Left ventricle myocardium inferior (tissue), 1 donor: ENCODE measurements at regions not wholly inside any gene's neighbourhood (a gene's known extent, or its start where the extent isn't known, plus 50 kb on each side); places are given as distances from the start of the nearest gene placed in this dataset.

ENCODE experiments used
- DNase-seq: peaks from one replicate; pipeline ENCODE4 v3.0.0-alpha.2; 2020
- H3K27ac ChIP-seq: fragments of 200-600 bp; replicated peaks from 2 replicates; pipeline ENCODE4 v1.8.0; 2021
- H3K27me3 ChIP-seq: fragments of 200-600 bp; 2 replicates; pipeline ENCODE4 v1.8.0; 2021; ENCODE audit warnings: low read depth
- H3K36me3 ChIP-seq: fragments of 200-600 bp; 2 replicates; pipeline ENCODE4 v1.8.0; 2021
- H3K4me1 ChIP-seq: fragments of 200-600 bp; 2 replicates; pipeline ENCODE4 v1.8.0; 2021
- H3K4me3 ChIP-seq: fragments of 200-600 bp; 2 replicates; pipeline ENCODE4 v1.8.0; 2021; ENCODE audit warnings: mild to moderate bottlenecking, moderate library complexity
- H3K9me3 ChIP-seq: fragments of 200-600 bp; replicated peaks from 2 replicates; pipeline ENCODE4 v1.8.0; 2021
- CTCF ChIP-seq: fragments of 200-600 bp; IDR thresholded peaks from 2 replicates; pipeline ENCODE4 v1.8.0; 2021; ENCODE audit warnings: antibody characterized with exemption, mild to moderate bottlenecking, borderline replicate concordance
- intact Hi-C: fragments of 100-400 bp; cut with micrococcal nuclease; formaldehyde crosslinking; loops from one replicate; pipeline ENCODE4 v1.11.0; 2022
- donor health status: DM: no; HTN: yes; CAD: no; lungs with severe emphysema.

- H3K4me3 ChIP-seq, result no peak overlapping the region
- H3K4me1 ChIP-seq, result no peaks in the 10 kb centered on the region
- H3K36me3 ChIP-seq, result no peaks in the 10 kb centered on the region
- H3K27me3 ChIP-seq, result no peaks in the 10 kb centered on the region
- intact Hi-C loops, result no loop called here
- no peak for TF ChIP-seq CTCF
- no peak for DNase-seq
- H3K27ac ChIP-seq, result no peak overlapping the region
- H3K9me3 ChIP-seq, result no peaks in the 10 kb centered on the region
Observed at GRCh38 chr7:124603066-124603465, 162.5 kb downstream of the GPR37 start.

GRCh38 chr7:124597509-124597908 is 168.1 kb downstream of the GPR37 start:
- no peak for TF ChIP-seq CTCF
- intact Hi-C loops, result no loop called here
- no peak for DNase-seq

DNA sequence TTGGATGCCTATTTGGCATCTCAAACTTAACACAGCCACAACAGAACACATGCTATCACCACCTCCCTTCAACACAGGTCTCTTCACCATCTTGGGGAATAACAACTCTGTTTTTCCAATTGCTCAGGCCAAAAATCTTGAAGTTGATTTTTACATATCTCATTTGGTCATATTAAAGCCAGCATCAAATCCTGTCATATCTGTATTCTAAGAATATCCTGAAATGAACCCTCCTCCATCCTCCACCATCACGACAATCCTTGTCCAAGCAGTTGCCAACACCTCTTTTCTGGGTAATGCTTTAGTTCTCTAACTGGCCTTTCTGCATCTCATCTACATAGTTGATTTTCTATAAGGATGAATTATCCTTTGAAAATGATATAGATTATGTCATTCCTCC is 168.7 kb downstream of the GPR37 start:
- Histone ChIP-seq H3K27ac (no peak overlapping the region), H3K36me3 (no peaks in the 10 kb centered on the region), H3K4me1 (no peaks in the 10 kb centered on the region), H3K4me3 (no peak overlapping the region), H3K9me3 (no peaks in the 10 kb centered on the region), H3K27me3 (no peaks in the 10 kb centered on the region)
- no peak for TF ChIP-seq CTCF
- DNase-seq, result no peak
- intact Hi-C loops, result no loop called here

More at GRCh38 chr7:124597509-124597908, 168.1 kb downstream of the GPR37 start:
- no peak overlapping the region for H3K4me3 ChIP-seq
- H3K27me3 ChIP-seq, result no peaks in the 10 kb centered on the region
- no peaks in the 10 kb centered on the region for H3K36me3 ChIP-seq
- H3K9me3 ChIP-seq, result no peaks in the 10 kb centered on the region
- H3K4me1 ChIP-seq, result no peaks in the 10 kb centered on the region
- H3K27ac ChIP-seq, result no peak overlapping the region

- no peak for TF ChIP-seq CTCF
- Histone ChIP-seq H3K9me3 (no peaks in the 10 kb centered on the region), H3K27ac (no peak overlapping the region), H3K4me1 (no peaks in the 10 kb centered on the region), H3K4me3 (no peak overlapping the region), H3K36me3 (no peaks in the 10 kb centered on the region), H3K27me3 (no peaks in the 10 kb centered on the region)
- intact Hi-C loops, result no loop called here
- DNase-seq, result no peak
Observed at GRCh38 chr7:124590814-124591213, 174.8 kb downstream of the GPR37 start.

- Histone ChIP-seq H3K4me1 (no peaks in the 10 kb centered on the region), H3K9me3 (no peaks in the 10 kb centered on the region), H3K4me3 (no peak overlapping the region), H3K27me3 (no peaks in the 10 kb centered on the region), H3K36me3 (no peaks in the 10 kb centered on the region), H3K27ac (no peak overlapping the region)
- TF ChIP-seq CTCF, result no peak
- DNase-seq, result no peak
- intact Hi-C loops, result no loop called here
Observed at GRCh38 chr7:124577256-124577655, 188.3 kb downstream of the GPR37 start.

- TF ChIP-seq CTCF, result no peak
- no peak overlapping the region for H3K27ac ChIP-seq
- intact Hi-C loops, result no loop called here
- no peak overlapping the region for H3K4me3 ChIP-seq
- no peak for DNase-seq
- no peaks in the 10 kb centered on the region for H3K27me3 ChIP-seq
- no peaks in the 10 kb centered on the region for H3K9me3 ChIP-seq
- H3K36me3 ChIP-seq, result no peaks in the 10 kb centered on the region
- no peaks in the 10 kb centered on the region for H3K4me1 ChIP-seq
Observed at GRCh38 chr7:124575176-124575575, 190.4 kb downstream of the GPR37 start.
